Hepatic stellate cell (primary cell): ENCODE measurements at regions not wholly inside any gene's neighbourhood (a gene's known extent, or its start where the extent isn't known, plus 50 kb on each side); places are given as distances from the start of the nearest gene placed in this dataset.

Experiments used
- DNase-seq: peaks from one replicate; pipeline ENCODE4 v3.0.0; 2011; ENCODE audit warnings: low spot score

DNA sequence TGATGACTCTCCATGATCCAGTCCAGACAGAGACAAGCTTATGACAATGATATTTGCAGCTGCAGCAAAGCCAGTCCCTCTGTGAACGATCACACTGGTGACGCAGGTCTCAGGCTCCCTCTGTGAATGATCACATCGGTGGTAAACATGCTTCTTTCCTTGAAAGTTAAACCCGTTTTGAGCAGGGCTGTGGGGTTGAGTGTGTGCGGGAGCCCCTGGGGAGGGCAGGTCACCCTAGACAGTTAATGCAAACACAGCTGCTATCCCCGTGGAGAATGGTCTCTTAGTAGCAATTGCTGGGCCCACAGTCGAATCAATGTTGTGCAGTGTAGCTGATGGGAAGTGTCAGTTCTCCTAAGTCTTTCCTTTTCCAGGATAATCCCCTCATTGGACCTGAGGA lies 71.0 kb upstream of the KIRREL3 start:
- no peak for DNase-seq

DNA sequence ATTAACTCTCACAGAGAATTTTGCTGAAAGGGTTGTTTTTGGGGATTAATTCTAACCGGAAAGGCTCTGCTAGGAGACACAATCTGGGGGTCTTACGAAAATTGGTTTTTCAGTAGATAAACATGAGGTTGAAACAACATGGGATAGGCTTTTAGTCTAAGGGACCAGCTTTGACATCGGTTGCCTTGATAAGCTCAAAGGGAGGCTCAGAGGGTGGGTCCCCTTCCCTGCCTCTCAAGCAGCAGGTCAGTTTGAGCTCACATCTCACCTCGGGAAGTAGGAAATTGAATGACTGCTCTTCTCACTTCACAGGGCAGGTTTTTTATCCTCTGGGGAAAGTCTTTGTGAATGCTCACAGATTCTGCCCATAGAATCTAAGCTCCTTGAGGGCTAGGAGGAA lies 70.2 kb upstream of the KIRREL3 start:
- DNase-seq = no peak

DNA sequence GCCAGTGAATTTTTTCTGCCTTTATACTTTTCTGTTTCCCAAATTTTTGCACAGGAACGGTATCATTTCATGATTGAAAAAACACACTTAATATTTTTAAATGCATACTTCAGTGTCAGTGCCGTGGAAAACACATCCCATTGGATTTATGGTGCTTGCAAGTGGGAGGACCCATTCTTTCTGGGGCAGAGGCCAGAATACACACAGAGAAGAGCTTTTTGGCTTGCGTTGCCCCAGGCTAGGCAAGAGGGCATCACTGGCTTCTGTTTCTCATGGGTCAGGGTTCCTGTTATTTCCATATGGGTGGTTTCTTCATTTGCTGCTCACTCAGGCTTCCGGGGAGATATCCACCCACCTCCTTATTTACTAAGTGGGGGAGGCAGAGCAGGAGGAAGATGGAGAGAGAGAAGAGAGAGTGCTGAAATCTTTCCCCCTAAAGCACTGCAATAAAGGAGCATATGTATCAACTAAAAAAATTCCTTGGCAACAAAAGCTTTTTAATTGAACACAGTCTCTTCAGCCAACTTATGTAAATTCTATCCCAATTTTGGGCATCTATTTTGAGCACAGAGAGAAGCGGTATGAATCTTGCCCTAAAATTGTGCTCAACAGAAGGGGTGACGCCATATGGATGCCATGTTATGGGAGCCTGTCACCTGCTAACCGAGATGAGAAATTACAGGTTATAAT lies 66.0 kb upstream of the KIRREL3 start:
- no peak for DNase-seq

DNA sequence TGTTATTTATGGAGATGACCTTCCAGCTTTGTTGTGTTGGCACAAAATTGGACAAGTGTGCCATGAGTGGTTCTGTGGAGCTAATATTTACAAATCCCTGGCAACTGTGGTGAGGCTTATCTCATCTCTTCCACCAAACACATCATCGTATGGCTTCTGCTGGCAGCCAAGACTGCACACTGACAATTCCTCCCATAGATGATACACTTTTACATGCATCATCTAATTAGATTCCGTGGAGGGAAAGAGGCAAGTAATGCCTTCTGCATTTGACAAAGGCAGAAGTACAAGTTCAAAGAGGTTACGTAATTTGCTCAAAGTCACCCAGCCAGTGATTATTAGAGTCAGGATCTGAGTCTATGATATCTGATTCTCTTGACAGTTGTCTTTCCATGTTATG lies 62.7 kb upstream of the KIRREL3 start:
- no peak for DNase-seq

DNA sequence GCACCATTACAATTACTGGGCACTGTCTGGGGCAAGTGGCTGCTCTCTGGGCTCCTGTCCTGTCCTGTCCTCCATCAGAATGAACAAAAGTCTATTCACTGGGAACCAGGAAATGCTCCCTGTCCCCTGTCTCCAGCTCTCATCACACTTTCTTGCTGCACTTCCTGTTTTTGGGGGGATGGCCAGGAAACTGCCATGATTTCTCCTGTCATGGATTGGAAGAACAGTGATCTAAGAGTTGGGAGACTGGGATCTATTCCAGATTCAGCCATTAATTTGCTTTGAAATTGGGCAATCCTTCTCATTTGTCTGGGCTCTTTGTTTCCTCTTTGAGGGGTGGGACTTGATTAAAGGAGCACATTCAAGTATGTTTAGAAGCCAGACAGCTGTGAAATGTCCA lies 61.4 kb upstream of the KIRREL3 start:
- no peak for DNase-seq

DNA sequence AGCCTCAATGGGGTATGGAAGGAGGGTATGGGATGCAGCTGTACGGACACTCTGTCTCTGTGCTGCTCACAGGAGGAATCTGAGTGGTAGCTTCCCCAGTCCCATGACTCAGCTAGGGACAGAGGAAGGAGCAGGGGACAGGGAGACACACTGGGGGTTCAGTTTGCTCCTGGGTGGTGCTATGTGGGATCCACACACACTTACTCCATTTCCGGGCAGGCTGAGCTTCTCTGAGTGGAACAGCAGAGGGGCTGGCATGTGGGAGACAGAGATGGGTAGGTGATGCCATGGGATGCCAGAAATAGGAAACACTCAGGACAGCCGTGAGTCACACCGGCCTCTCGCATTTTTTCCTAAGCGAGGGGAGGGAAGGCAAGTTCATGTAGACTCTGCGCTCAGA lies 59.2 kb upstream of the KIRREL3 start:
- no peak for DNase-seq

DNA sequence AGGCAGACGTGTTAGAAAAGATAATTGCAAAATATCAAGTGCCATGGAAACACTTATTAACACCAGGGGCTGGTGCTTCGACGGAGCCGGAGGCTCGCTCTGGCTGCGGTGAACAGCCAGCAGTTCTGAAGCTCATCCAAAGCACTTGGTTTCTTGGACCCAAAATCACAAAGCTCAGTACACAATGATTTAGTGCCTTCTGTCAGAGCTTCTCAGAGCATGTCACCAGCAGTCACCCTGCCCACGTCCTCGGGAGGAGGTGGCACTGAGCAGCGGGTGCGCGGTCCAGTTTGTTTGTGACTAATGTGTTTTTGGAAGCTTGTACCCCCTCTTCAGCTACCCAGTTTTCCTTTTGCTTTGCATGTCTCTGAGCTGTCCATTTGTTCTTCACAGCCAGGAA lies 58.7 kb upstream of the KIRREL3 start:
- DNase-seq = no peak

DNA sequence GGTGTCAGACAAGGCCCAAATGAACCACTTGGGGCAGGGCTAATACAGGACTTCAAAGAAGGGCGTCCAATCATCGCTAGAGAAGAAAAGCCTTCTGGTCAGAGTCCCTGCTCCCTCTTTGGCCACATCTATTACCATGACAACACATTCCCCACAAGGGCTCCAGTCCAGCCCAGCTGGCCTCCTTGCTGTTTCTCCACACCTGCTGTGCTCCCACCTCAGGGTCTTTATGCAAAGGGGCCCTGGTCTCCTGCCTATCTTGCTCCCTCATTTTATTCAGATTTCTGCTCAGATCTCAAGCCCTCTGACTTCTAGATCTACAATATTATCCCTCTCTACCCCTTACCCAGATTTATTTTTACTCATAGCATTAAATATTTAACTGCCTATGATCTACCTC lies 58.0 kb upstream of the KIRREL3 start:
- DNase-seq = no peak

DNA sequence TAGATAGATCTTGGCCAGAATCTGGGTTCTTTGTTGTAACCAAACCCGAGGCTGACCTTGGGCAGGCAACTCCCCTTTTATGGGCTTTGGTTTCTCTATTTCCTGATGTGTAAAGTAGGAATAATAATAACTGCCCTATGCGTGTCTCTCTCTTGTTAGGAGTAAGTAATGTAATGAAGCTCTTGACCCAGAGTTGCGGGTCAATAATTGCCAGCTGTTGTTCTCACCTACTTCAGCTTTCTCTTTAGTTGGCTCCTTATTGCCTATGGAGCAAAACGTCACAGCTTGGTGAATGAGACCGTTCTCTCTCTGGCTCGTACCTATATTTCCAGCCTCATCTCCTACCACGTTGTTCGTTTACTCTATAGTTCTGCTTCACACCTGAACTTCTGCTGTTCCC lies 56.6 kb upstream of the KIRREL3 start:
- no peak for DNase-seq

DNA sequence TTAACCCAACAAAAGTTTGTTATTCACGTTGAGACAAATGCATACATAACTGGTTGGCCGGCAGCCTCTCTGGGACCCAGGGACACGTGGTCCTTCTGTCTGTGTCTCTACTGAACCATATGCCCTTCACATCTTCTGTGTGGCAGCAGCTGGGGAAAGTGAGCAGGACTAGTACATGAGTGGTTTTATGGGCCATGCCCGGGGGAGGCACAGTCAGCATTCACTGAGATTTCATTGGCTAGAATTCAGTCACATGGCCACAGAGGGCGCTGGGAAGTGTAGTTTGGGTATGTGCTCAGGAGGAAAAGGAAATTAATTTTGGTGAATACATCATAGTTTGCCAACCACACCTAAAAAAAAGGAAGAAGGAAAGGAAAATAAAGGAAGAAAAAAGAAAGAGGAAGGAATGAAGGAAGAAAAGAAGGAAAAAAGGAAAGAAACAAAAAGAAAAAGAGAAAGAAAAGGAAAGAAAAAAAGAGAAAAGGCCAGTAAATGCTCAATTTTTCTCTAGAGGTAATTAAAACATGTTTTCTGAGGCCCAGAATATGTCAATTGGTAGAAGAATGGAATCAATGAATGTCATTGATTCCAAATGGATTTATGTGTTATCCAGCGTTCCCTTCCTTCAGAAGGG lies 55.9 kb upstream of the KIRREL3 start:
- DNase-seq = no peak

DNA sequence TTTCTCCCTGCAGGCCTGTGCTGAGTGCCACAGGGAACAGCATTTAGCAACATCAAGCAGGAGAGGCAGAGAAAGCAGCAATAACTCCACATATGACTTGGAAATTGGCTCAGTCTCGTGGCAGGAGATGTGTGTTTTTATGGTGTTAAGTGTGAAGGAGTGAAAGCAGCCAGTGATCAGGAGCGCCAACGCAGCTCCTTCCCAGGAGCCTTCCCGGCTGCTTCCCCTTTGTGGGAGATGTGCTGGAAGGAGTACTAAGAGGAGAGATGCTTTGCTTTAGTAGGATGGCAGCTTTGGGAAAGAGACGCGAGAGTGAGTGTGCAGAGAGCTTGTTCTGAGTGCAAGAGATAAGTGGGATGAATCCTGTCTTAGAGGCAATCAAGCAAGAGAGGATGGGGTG lies 54.7 kb upstream of the KIRREL3 start:
- DNase-seq = no peak

DNA sequence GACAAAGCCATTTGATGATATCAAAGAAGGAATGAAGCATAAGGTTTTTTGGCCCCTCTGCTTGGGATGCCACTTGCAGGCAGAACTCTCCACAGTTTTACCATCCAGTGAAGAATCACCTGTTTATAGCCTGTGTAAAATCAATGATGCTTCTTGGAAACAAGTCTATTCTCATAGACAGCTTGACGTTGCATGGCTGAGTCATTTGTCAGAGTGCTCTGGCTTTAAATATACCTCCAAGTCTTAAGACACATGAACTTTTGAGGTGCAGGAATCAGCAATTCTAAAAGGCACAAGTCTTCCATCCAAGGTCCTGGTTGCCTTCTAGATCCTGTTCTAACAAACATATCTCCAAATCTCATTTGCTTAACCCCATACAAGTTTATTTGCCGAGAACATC lies 53.6 kb upstream of the KIRREL3 start:
- DNase-seq = no peak

DNA sequence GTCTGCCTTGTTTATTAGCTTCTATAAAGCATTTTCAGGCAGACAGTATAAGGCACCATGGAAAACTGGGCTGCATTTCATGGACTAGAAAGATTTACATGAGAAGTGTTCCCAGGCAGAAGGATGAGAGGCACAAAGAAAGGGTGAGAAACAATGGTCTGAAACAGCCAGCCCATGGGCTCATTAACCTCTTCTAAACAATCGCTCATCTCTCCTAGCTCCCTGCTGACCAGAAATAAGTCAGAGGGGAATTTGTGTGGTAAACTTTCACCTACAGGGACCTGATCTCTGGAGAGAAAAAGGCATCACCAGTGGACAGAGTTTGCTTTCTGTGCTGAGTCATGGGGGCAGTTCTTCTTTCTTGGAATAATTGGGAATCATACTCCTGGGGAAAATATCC lies 51.8 kb upstream of the KIRREL3 start:
- no peak for DNase-seq
